SK-N-SH treated with all-trans-retinoic acid at 6 μM for 48 hours (cell line): ENCODE measurements at regions not wholly inside any gene's neighbourhood (a gene's known extent, or its start where the extent isn't known, plus 50 kb on each side); places are given as distances from the start of the nearest gene placed in this dataset.

Experiments used
- ATAC-seq: fragments of 200-7000 bp; cut with Tn5 transposase; 3 replicates; pipeline ENCODE4 v1.9.1; 2020; ENCODE audit warnings: mild to moderate bottlenecking, moderate library complexity
- ARNTL ChIP-seq: fragments of 450-650 bp; formaldehyde crosslinking; IDR thresholded peaks from 2 replicates; pipeline ENCODE4 v1.5.0; 2020; ENCODE audit warnings: low read depth, mild to moderate bottlenecking, moderate library complexity, borderline replicate concordance
- CSDC2 ChIP-seq: fragments of 250-450 bp; sonication (Bioruptor Pico); IDR thresholded peaks from 2 replicates; pipeline ENCODE4 v1.5.0; 2020; ENCODE audit warnings: mild to moderate bottlenecking, moderate library complexity
- ESRRG ChIP-seq: fragments of 250-450 bp; sonication (Bioruptor Pico); IDR thresholded peaks from 2 replicates; pipeline ENCODE4 v1.6.1; 2021; ENCODE audit warnings: mild to moderate bottlenecking
- GLIS3 ChIP-seq: fragments of 250-450 bp; sonication (Bioruptor Pico); IDR thresholded peaks from 2 replicates; pipeline ENCODE4 v1.5.0; 2020; ENCODE audit warnings: mild to moderate bottlenecking, moderate library complexity
- ISL1 ChIP-seq: fragments of 250-450 bp; sonication (Bioruptor Pico); IDR thresholded peaks from 2 replicates; pipeline ENCODE4 v2.1.2; 2022; ENCODE audit warnings: mild to moderate bottlenecking, moderate library complexity
- RARB ChIP-seq: fragments of 250-450 bp; sonication (Bioruptor Pico); IDR thresholded peaks from 2 replicates; pipeline ENCODE4 v1.8.0; 2021; ENCODE audit warnings: mild to moderate bottlenecking, moderate library complexity
- SNAI2 ChIP-seq: fragments of 250-450 bp; sonication (Bioruptor Pico); IDR thresholded peaks from 2 replicates; pipeline ENCODE4 v1.5.0; 2020; ENCODE audit warnings: mild to moderate bottlenecking, moderate library complexity
- TCF4 ChIP-seq: fragments of 250-450 bp; sonication (Bioruptor Pico); IDR thresholded peaks from 2 replicates; pipeline ENCODE4 v1.8.0; 2021; ENCODE audit warnings: mild to moderate bottlenecking, moderate library complexity, borderline replicate concordance
- TOX ChIP-seq: fragments of 250-450 bp; sonication (Bioruptor Pico); IDR thresholded peaks from 2 replicates; pipeline ENCODE4 v1.8.0; 2021; ENCODE audit warnings: mild to moderate bottlenecking, moderate library complexity, borderline replicate concordance
- ZC3H10 ChIP-seq: fragments of 250-450 bp; sonication (Bioruptor Pico); IDR thresholded peaks from 2 replicates; pipeline ENCODE4 v1.5.1; 2021; ENCODE audit warnings: mild to moderate bottlenecking, moderate library complexity
- ZFP30 ChIP-seq: fragments of 450-650 bp; formaldehyde crosslinking; IDR thresholded peaks from 2 replicates; pipeline ENCODE4 v1.5.0; 2022; ENCODE audit warnings: mild to moderate bottlenecking, moderate library complexity
- ZNF565 ChIP-seq: fragments of 450-650 bp; formaldehyde crosslinking; conservative IDR thresholded peaks from 2 replicates; pipeline ENCODE4 v1.5.0; 2020; ENCODE audit warnings: low read depth, mild to moderate bottlenecking, moderate library complexity
- ZNF70 ChIP-seq: fragments of 450-650 bp; formaldehyde crosslinking; IDR thresholded peaks from 2 replicates; pipeline ENCODE4 v1.5.0; 2020; ENCODE audit warnings: mild to moderate bottlenecking, moderate library complexity
- TF ChIP-seq, protein P1 (sequence below): fragments of 250-450 bp; sonication (Bioruptor Pico); IDR thresholded peaks from 2 replicates; pipeline ENCODE4 v1.5.0; 2020; ENCODE audit warnings: mild to moderate bottlenecking, moderate library complexity
- TF ChIP-seq, protein P2 (sequence below): fragments of 250-450 bp; sonication (Bioruptor Pico); IDR thresholded peaks from 2 replicates; pipeline ENCODE4 v1.8.0; 2021; ENCODE audit warnings: low read depth, mild to moderate bottlenecking, moderate library complexity, borderline replicate concordance
- TF ChIP-seq, protein P3 (sequence below): fragments of 250-450 bp; sonication (Bioruptor Pico); IDR thresholded peaks from 2 replicates; pipeline ENCODE4 v1.5.1; 2020; ENCODE audit warnings: low read depth, mild to moderate bottlenecking, moderate library complexity
- TF ChIP-seq, protein P4 (sequence below): fragments of 250-450 bp; sonication (Bioruptor Pico); IDR thresholded peaks from 2 replicates; pipeline ENCODE4 v1.5.1; 2021; ENCODE audit warnings: mild to moderate bottlenecking, moderate library complexity
- TF ChIP-seq, protein P5 (sequence below): fragments of 250-450 bp; sonication (Bioruptor Pico); IDR thresholded peaks from 2 replicates; pipeline ENCODE4 v1.8.0; 2020; ENCODE audit warnings: mild to moderate bottlenecking, moderate library complexity, borderline replicate concordance

DNA sequence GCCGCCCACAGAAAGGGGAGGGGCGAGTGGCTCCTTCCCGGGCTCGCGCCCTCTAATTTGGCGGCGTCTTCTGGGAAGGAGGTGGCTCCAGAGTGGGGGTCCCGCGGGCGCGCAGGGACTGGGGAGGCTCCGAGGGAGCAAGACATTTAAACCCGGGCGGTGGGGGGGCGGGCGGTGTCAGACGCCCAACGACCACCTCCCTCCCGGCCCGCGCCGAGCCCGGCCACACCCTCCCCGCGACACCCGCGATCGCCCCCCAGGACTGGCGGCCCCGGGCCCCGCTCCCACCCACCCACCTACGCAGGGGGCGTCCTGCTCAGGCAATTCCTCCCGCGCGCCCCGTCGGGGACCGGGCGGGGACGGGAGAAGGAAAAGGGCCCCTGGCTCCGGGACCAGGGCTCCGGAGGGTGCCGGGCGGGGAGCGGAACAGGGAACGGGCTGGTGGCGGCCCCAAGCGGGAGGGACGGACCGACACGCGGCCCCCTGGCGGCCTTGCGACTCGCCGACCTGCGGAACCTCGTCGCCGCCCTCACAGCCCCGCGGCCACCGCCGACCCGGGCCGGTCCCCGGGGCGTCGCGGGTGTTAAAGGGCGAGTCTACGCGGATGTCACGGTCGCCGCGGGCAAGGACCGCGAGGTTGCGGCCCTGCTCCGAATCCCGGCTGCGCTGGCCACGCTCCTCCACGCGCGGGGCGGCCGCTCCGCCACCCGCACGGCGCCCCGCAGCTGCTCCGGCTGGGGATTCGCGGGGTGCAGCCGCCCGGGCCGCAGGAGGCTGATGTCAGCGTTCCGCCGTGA lies 94.0 kb upstream of the FMN2 start:
- TF ChIP-seq SNAI2 (CRISPR knock-in tag) (no peak), ZNF70 (no peak), ZFP30 (CRISPR knock-in tag) (no peak)
- TF ChIP-seq, protein P1, sequence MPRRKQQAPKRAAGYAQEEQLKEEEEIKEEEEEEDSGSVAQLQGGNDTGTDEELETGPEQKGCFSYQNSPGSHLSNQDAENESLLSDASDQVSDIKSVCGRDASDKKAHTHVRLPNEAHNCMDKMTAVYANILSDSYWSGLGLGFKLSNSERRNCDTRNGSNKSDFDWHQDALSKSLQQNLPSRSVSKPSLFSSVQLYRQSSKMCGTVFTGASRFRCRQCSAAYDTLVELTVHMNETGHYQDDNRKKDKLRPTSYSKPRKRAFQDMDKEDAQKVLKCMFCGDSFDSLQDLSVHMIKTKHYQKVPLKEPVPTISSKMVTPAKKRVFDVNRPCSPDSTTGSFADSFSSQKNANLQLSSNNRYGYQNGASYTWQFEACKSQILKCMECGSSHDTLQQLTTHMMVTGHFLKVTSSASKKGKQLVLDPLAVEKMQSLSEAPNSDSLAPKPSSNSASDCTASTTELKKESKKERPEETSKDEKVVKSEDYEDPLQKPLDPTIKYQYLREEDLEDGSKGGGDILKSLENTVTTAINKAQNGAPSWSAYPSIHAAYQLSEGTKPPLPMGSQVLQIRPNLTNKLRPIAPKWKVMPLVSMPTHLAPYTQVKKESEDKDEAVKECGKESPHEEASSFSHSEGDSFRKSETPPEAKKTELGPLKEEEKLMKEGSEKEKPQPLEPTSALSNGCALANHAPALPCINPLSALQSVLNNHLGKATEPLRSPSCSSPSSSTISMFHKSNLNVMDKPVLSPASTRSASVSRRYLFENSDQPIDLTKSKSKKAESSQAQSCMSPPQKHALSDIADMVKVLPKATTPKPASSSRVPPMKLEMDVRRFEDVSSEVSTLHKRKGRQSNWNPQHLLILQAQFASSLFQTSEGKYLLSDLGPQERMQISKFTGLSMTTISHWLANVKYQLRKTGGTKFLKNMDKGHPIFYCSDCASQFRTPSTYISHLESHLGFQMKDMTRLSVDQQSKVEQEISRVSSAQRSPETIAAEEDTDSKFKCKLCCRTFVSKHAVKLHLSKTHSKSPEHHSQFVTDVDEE (CRISPR knock-in tag) = no peak
- TF ChIP-seq, protein P2, sequence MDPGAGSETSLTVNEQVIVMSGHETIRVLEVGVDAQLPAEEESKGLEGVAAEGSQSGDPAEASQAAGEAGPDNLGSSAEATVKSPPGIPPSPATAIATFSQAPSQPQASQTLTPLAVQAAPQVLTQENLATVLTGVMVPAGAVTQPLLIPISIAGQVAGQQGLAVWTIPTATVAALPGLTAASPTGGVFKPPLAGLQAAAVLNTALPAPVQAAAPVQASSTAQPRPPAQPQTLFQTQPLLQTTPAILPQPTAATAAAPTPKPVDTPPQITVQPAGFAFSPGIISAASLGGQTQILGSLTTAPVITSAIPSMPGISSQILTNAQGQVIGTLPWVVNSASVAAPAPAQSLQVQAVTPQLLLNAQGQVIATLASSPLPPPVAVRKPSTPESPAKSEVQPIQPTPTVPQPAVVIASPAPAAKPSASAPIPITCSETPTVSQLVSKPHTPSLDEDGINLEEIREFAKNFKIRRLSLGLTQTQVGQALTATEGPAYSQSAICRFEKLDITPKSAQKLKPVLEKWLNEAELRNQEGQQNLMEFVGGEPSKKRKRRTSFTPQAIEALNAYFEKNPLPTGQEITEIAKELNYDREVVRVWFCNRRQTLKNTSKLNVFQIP = no peak
- ATAC-seq = peak; percentile 74

DNA sequence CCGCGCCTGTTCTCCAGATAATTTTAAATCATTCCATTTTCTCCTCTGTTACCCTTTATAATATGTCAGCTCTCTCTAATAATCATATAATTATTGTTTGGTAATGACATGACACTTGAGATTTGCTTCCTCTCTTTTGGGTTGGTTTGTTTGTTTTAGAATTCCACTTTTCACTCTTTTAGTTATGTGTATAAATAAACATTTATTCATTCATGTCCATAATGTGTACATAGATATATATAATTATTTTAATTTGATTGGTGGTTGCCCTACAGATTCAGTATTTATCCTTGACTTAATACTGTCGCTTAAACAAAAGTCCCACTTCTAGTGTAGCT lies 93.4 kb upstream of the FMN2 start:
- TF ChIP-seq ISL1 (CRISPR knock-in tag) (no peak), ARNTL (CRISPR knock-in tag) (no peak), RARB (CRISPR knock-in tag) (no peak), ESRRG (CRISPR knock-in tag) (no peak), GLIS3 (CRISPR knock-in tag) (no peak)
- TF ChIP-seq, protein P1 (CRISPR knock-in tag) = no peak
- TF ChIP-seq, protein P3, sequence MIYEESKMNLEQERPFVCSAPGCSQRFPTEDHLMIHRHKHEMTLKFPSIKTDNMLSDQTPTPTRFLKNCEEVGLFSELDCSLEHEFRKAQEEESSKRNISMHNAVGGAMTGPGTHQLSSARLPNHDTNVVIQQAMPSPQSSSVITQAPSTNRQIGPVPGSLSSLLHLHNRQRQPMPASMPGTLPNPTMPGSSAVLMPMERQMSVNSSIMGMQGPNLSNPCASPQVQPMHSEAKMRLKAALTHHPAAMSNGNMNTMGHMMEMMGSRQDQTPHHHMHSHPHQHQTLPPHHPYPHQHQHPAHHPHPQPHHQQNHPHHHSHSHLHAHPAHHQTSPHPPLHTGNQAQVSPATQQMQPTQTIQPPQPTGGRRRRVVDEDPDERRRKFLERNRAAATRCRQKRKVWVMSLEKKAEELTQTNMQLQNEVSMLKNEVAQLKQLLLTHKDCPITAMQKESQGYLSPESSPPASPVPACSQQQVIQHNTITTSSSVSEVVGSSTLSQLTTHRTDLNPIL (CRISPR knock-in tag) = no peak
- no peak for ATAC-seq

DNA sequence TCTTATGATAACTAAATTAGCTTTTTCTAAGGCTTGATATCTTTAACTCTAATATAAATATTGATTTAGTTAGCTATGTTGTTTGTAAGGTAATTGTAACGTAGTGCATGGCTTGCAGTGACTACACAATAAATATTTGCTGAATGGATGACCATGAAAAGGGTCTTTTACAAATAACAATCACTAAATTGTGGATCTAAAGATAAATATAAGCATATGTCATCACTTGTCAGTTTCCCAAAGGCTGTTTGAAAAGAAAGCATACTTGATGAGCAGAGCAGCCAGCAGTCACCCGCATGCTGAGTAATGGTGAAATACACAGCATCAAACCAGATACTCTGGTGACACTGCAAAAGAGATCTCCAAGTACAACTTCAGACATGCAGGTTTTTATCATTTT lies 92.5 kb upstream of the FMN2 start:
- TF ChIP-seq, protein P4, sequence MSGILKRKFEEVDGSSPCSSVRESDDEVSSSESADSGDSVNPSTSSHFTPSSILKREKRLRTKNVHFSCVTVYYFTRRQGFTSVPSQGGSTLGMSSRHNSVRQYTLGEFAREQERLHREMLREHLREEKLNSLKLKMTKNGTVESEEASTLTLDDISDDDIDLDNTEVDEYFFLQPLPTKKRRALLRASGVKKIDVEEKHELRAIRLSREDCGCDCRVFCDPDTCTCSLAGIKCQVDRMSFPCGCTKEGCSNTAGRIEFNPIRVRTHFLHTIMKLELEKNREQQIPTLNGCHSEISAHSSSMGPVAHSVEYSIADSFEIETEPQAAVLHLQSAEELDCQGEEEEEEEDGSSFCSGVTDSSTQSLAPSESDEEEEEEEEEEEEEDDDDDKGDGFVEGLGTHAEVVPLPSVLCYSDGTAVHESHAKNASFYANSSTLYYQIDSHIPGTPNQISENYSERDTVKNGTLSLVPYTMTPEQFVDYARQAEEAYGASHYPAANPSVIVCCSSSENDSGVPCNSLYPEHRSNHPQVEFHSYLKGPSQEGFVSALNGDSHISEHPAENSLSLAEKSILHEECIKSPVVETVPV (CRISPR knock-in tag) = no peak
- TF ChIP-seq ISL1 (CRISPR knock-in tag) = no peak
- TF ChIP-seq, protein P2 = no peak
- TF ChIP-seq, all 23 proteins: peak for 0
- no peak for ATAC-seq

DNA sequence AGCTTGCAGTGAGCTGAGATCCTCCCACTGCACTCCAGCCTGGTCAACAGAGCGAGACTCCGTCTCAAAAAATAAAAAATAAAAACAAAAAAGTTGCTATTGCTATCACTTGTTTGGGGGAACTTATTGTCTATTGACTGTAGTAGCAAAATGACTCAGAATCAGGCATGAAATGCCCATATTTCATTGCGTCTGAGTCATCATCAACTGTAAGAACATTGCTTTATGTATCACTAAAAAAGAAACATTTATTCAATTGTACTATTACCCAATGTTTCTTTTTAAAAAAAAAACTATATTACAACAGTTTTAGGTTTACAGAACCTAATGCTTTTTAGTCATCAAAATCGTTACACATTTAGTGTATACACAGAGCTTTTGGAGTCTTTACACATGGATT lies 91.0 kb upstream of the FMN2 start:
- ATAC-seq = peak; percentile 68
- TF ChIP-seq ZNF565 (CRISPR knock-in tag) (no peak), CSDC2 (no peak), ZC3H10 (CRISPR knock-in tag) (peak; percentile 60; the same call in 1 of the 2 replicates), TOX (CRISPR knock-in tag) (peak; percentile 87), TCF4 (no peak), ARNTL (CRISPR knock-in tag) (no peak), ESRRG (CRISPR knock-in tag) (no peak)
- TF ChIP-seq, protein P4 (CRISPR knock-in tag) = no peak
- TF ChIP-seq, protein P5, sequence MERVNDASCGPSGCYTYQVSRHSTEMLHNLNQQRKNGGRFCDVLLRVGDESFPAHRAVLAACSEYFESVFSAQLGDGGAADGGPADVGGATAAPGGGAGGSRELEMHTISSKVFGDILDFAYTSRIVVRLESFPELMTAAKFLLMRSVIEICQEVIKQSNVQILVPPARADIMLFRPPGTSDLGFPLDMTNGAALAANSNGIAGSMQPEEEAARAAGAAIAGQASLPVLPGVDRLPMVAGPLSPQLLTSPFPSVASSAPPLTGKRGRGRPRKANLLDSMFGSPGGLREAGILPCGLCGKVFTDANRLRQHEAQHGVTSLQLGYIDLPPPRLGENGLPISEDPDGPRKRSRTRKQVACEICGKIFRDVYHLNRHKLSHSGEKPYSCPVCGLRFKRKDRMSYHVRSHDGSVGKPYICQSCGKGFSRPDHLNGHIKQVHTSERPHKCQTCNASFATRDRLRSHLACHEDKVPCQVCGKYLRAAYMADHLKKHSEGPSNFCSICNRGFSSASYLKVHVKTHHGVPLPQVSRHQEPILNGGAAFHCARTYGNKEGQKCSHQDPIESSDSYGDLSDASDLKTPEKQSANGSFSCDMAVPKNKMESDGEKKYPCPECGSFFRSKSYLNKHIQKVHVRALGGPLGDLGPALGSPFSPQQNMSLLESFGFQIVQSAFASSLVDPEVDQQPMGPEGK (CRISPR knock-in tag) = no peak
